Spinal cord (tissue), 9 donors: ENCODE measurements at regions not wholly inside any gene's neighbourhood (a gene's known extent, or its start where the extent isn't known, plus 50 kb on each side); places are given as distances from the start of the nearest gene placed in this dataset.
"Not testable (repeated sequence)": the region's sequence is repeated elsewhere in the genome, so short reads cannot be mapped to it uniquely, and the experiment has no call there.

ENCODE experiments used
- DNase-seq, 6 donors: peaks; one replicate each; pipeline versions ENCODE4 v3.0.0 to v3.0.0-alpha.2; 2013 to 2015; ENCODE audit warnings: low spot score in 6 of 6, low read depth in 4 of 6
- H3K27ac ChIP-seq: one replicate; pipeline ENCODE4 v1.5.1; 2013; ENCODE audit warnings: low read depth, low read length, control low read depth
- H3K27me3 ChIP-seq: one replicate; pipeline ENCODE4 v1.6.1; 2013; ENCODE audit warnings: low read length; ENCODE audit not compliant: control insufficient read depth, insufficient read depth
- H3K36me3 ChIP-seq: one replicate; pipeline ENCODE4 v1.6.1; 2013; ENCODE audit warnings: low read length; ENCODE audit not compliant: control insufficient read depth, insufficient read depth
- H3K4me1 ChIP-seq: one replicate; pipeline ENCODE4 v1.6.1; 2013; ENCODE audit warnings: low read length; ENCODE audit not compliant: control insufficient read depth, insufficient read depth
- H3K4me3 ChIP-seq: one replicate; pipeline ENCODE4 v1.5.1; 2013; ENCODE audit warnings: low read depth, low read length, control low read depth
- H3K9me3 ChIP-seq: one replicate; pipeline ENCODE4 v1.6.1; 2013; ENCODE audit warnings: low read length; ENCODE audit not compliant: control insufficient read depth, insufficient read depth
- WGBS: methylation state at CpG from one replicate; pipeline ENCODE4 v1.1.5; 2013; ENCODE audit warnings: missing lambda C conversion rate; ENCODE audit not compliant: insufficient coverage; 5-methylcytosine and 5-hydroxymethylcytosine counted together
- donor health status: healthy.

- Histone ChIP-seq H3K4me3 (no peak overlapping the region), H3K36me3 (no peaks in the 10 kb centered on the region), H3K9me3 (peaks cover 2% of the 10 kb centered on the region), H3K27ac (no peak overlapping the region), H3K4me1 (no peaks in the 10 kb centered on the region), H3K27me3 (no peaks in the 10 kb centered on the region)
- no peak for DNase-seq
- WGBS, result no CpG with 5 or more reads among the region's 1 CpG
Measured at GRCh38 chr3:153469162-153469561, 307.1 kb downstream of the RAP2B start.

- Histone ChIP-seq H3K27me3 (no peaks in the 10 kb centered on the region), H3K9me3 (no peaks in the 10 kb centered on the region), H3K36me3 (no peaks in the 10 kb centered on the region), H3K4me3 (no peak overlapping the region), H3K27ac (no peak overlapping the region), H3K4me1 (no peaks in the 10 kb centered on the region)
- WGBS, result no CpG with 5 or more reads among the region's 3 CpGs
- no peak for DNase-seq
Measured at GRCh38 chr3:153484842-153485241, 322.8 kb downstream of the RAP2B start.

GRCh38 chr3:153495422-153495821 is 333.4 kb downstream of the RAP2B start:
- no peaks in the 10 kb centered on the region for H3K9me3 ChIP-seq
- no peaks in the 10 kb centered on the region for H3K4me1 ChIP-seq
- H3K27me3 ChIP-seq, result no peaks in the 10 kb centered on the region
- DNase-seq, result peak in 2 of 6 donors; percentile 12 to 27
- H3K36me3 ChIP-seq, result no peaks in the 10 kb centered on the region
- H3K4me3 ChIP-seq, result no peak overlapping the region
- H3K27ac ChIP-seq, result no peak overlapping the region

GRCh38 chr3:153502682-153503081 is 340.7 kb downstream of the RAP2B start:
- Histone ChIP-seq H3K4me3 (no peak overlapping the region), H3K27me3 (no peaks in the 10 kb centered on the region), H3K36me3 (no peaks in the 10 kb centered on the region), H3K27ac (no peak overlapping the region), H3K9me3 (no peaks in the 10 kb centered on the region), H3K4me1 (no peaks in the 10 kb centered on the region)
- DNase-seq, result peak in 1 of 6 donors; percentile 49
- WGBS, result no CpG with 5 or more reads among the region's 1 CpG

GRCh38 chr3:153503873-153504272 is 341.8 kb downstream of the RAP2B start:
- no peaks in the 10 kb centered on the region for H3K4me1 ChIP-seq
- no peak for DNase-seq
- no peaks in the 10 kb centered on the region for H3K9me3 ChIP-seq
- WGBS, result 92% methylated on average over 2 of the region's 7 CpGs
- no peak overlapping the region for H3K4me3 ChIP-seq
- H3K27me3 ChIP-seq, result no peaks in the 10 kb centered on the region
- no peaks in the 10 kb centered on the region for H3K36me3 ChIP-seq
- no peak overlapping the region for H3K27ac ChIP-seq

GRCh38 chr3:153506205-153506604 is 344.2 kb downstream of the RAP2B start:
- H3K4me1 ChIP-seq, H3K4me3 ChIP-seq, H3K27me3 ChIP-seq, H3K36me3 ChIP-seq, DNase-seq, H3K27ac ChIP-seq, H3K9me3 ChIP-seq: not testable (repeated sequence)
- 96% methylated on average over 5 of the region's 13 CpGs for WGBS

GRCh38 chr3:153506686-153507085 is 344.7 kb downstream of the RAP2B start:
- not testable (repeated sequence) for H3K36me3 ChIP-seq, H3K27ac ChIP-seq, H3K4me1 ChIP-seq, H3K4me3 ChIP-seq, DNase-seq, H3K9me3 ChIP-seq, H3K27me3 ChIP-seq
- WGBS, result 70% methylated on average over 4 of the region's 15 CpGs

- no peak for DNase-seq
- WGBS, result 13% methylated on average over 1 of the region's 1 CpG
Measured at GRCh38 chr3:153513236-153513635, 351.2 kb downstream of the RAP2B start.

GRCh38 chr3:153528473-153528872 is 366.4 kb downstream of the RAP2B start:
- H3K9me3 ChIP-seq, result no peaks in the 10 kb centered on the region
- H3K4me3 ChIP-seq, result no peak overlapping the region
- H3K27me3 ChIP-seq, result no peaks in the 10 kb centered on the region
- H3K4me1 ChIP-seq, result no peaks in the 10 kb centered on the region
- H3K27ac ChIP-seq, result no peak overlapping the region
- no peak for DNase-seq
- H3K36me3 ChIP-seq, result no peaks in the 10 kb centered on the region

More at GRCh38 chr3:153513236-153513635, 351.2 kb downstream of the RAP2B start:
- Histone ChIP-seq H3K4me3 (no peak overlapping the region), H3K27ac (no peak overlapping the region), H3K36me3 (no peaks in the 10 kb centered on the region), H3K27me3 (no peaks in the 10 kb centered on the region), H3K9me3 (peaks cover 2% of the 10 kb centered on the region), H3K4me1 (no peaks in the 10 kb centered on the region)

- Histone ChIP-seq H3K4me3 (no peak overlapping the region), H3K27ac (no peak overlapping the region), H3K27me3 (no peaks in the 10 kb centered on the region), H3K36me3 (no peaks in the 10 kb centered on the region), H3K4me1 (no peaks in the 10 kb centered on the region), H3K9me3 (no peaks in the 10 kb centered on the region)
- WGBS, result no CpG with 5 or more reads among the region's 1 CpG
- no peak for DNase-seq
Measured at GRCh38 chr3:153539263-153539662, 377.2 kb downstream of the RAP2B start.
